ENCODE measurements at regions not wholly inside any gene's neighbourhood (a gene's known extent, or its start where the extent isn't known, plus 50 kb on each side); places are given as distances from the start of the nearest gene placed in this dataset.
"Not testable (repeated sequence)": the region's sequence is repeated elsewhere in the genome, so short reads cannot be mapped to it uniquely, and the experiment has no call there.

DNA sequence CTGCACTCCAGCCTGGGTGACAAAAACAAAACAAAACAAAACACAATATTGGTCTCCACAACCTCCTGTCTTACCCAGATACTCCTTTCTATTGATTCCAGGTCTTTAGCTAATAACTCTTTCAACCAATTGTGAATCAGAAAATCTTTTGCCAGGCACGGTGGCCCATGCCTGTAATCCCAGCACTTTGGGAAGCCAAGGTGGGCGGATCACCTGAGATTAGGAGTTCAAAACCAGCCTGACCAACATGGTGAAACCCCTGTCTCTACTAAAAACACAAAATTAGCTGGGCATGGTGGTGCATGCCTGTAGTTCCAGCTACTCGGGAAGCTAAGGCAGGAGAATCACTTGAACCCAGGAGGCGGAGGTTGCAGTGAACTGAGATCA, 88.5 kb upstream of the METTL9 start:
- H3K4me1 ChIP-seq (ENCODE audit: control insufficient read depth in 1 of 2, insufficient read depth in 2 of 2, low read depth in 1 of 2, low read length in 1 of 2), result peaks cover 31 to 55% of the 10 kb centered on the region in 2 experiments; a peak in 3 of 4 replicates
- H3K27me3 ChIP-seq (ENCODE audit: insufficient read depth); H3K9me3 ChIP-seq; H3K9ac ChIP-seq; H3K9me2 ChIP-seq; H3F3A ChIP-seq (replicated peaks; ENCODE audit: insufficient read depth); DNase-seq; H3K4me2 ChIP-seq; H2AFZ ChIP-seq (ENCODE audit: low read depth); H3K36me3 ChIP-seq (replicated peaks in 1 of 2; ENCODE audit: control insufficient read depth in 1 of 2, insufficient read depth in 2 of 2, low read length in 1 of 2); H3K4me3 ChIP-seq (ENCODE audit: low read depth in 2 of 2, low read length in 1 of 2); POLR2A ChIA-PET: not testable (repeated sequence)
- H3K27ac ChIP-seq (ENCODE audit: low read depth in 2 of 2, low read length in 1 of 2), result peak overlapping the region in 1 of 2 experiments; percentile 47; a peak in 1 of 4 replicates
- WGBS (ENCODE audit: low lambda C conversion rate), result 94% methylated on average over 4 of the region's 4 CpGs
- CTCF ChIA-PET, result interaction anchor here (0.8 kb wide), 1 partner anchor 16 kb away, joined by 4 read pairs; no protein-coding TSS in a partner anchor
- peaks cover 99% of the 10 kb centered on the region for H3K79me2 ChIP-seq (ENCODE audit: insufficient read depth)
- peaks cover 100% of the 10 kb centered on the region for H4K20me1 ChIP-seq (ENCODE audit: insufficient read depth)

DNA sequence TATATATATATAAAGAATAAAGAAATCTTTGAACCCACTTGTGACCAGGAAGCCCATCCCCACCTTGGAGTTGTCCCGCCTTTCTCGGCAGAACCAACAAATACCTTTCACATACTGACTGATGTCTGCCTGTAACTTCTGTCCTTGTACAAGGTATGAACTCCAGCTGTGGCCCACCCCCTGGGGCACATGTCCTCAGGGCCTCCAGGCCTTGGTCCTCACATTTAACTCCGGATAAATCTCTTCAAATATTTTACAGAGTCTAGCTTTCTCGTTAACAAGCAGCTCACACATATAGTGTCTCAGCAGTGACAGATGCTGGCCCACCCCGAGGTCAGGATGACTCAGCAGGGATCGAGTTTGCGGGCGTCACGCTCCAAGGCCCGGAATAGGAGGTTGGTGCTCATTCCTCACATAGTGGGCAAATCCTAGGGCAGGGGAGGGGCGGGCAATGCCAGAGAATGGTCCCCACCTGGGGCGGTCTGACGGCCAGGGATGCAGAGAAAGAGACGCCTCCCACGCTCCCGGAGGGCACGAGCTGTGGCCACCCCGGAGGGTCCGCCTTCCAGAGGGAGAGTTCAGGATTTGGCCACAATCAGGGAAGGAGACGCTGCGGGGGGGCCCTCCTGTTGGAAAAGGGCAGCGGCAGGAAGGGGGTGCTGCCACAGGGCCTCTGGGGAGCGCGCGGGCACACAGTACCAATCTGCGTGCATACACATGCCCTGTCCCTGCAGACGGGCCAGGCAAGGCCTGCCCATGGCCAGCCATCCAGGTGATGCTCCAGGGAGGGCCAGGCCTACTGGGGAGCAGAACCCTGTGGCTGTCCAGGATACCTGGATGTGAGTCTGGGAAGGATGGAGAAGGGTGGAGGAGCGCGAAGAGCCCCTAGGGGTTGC, 87.8 kb upstream of the METTL9 start:
- H3K79me2 ChIP-seq (ENCODE audit: insufficient read depth), result peaks cover 99% of the 10 kb centered on the region
- H3K4me3 ChIP-seq (ENCODE audit: low read depth in 2 of 2, low read length in 1 of 2); H2AFZ ChIP-seq (ENCODE audit: low read depth); H3K9me2 ChIP-seq; H3K9me3 ChIP-seq; CTCF ChIA-PET; H3K36me3 ChIP-seq (replicated peaks in 1 of 2; ENCODE audit: control insufficient read depth in 1 of 2, insufficient read depth in 2 of 2, low read length in 1 of 2); H3K9ac ChIP-seq; H3F3A ChIP-seq (replicated peaks; ENCODE audit: insufficient read depth); POLR2A ChIA-PET; H3K27me3 ChIP-seq (ENCODE audit: insufficient read depth): not testable (repeated sequence)
- H4K20me1 ChIP-seq (ENCODE audit: insufficient read depth), result peaks cover 99% of the 10 kb centered on the region
- peak; percentile 57; the same call in 1 of the 2 replicates for TF ChIP-seq FOSL2 (IDR thresholded peaks at IDR 0.05; ENCODE audit: borderline replicate concordance, low read depth)
- TF ChIP-seq, protein P1, sequence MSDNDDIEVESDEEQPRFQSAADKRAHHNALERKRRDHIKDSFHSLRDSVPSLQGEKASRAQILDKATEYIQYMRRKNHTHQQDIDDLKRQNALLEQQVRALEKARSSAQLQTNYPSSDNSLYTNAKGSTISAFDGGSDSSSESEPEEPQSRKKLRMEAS (IDR thresholded peaks at IDR 0.05; ENCODE audit: low read depth), result 0 out of 2 replicates have a peak, but pooled peaks have one; percentile 15
- DNase-seq, result peak; percentile 14
- H3K4me1 ChIP-seq (ENCODE audit: control insufficient read depth in 1 of 2, insufficient read depth in 2 of 2, low read depth in 1 of 2, low read length in 1 of 2), result peaks cover 31 to 55% of the 10 kb centered on the region in 2 experiments; a peak in 3 of 4 replicates
- H3K4me2 ChIP-seq, result peak overlapping the region; percentile 73
- WGBS (ENCODE audit: low lambda C conversion rate), result 61% methylated on average over 29 of the region's 29 CpGs
- H3K27ac ChIP-seq (ENCODE audit: low read depth in 2 of 2, low read length in 1 of 2), result peak overlapping the region; percentile 41 to 47; a peak in 3 of 4 replicates

DNA sequence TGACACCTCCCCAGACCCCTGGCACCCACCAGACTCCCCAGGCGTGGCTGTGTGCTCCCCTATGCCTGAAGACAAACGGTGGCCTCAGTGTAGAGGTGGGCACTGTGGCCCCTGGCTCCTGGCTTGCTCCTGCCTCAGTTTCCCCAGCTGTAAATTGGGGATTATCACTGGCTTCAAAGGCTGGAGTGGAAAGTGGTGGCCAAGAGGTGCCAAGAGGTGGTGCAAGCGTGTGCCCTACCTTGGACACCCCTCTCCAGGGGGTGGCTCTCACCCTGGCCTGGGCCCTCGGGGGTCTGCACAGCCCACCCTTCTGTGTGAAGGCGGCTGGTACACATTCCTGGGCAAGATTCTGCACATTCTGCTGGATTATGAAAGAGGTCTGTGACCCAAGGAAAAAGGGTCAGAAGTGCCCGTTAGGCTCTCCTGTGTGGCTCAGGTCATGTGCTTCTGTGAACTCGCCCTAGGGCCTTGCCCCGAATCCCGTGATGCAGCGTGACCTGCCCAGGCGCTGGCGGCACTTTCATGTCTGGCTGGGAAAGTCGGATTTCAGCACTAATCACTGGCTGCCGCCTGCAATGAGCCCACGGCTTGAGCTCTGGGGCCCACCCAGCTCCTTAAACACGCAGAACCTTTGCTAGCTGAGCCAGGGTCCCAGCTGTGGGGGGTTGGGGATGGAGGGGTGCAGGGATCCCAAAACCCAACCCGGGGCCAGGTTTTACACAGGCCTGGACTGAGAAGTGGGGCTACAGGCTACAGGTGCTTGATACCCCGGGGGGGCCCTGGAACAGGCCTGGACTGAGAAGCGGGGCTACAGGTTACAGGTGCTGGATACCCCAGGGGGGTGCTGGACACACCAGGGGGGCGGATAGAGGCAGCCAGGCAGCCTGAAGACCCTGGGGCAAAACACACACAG, 86.8 kb upstream of the METTL9 start:
- Histone ChIP-seq H3K4me2 (peak overlapping the region; percentile 73), H3K4me1 (ENCODE audit: control insufficient read depth in 1 of 2, insufficient read depth in 2 of 2, low read depth in 1 of 2, low read length in 1 of 2) (peaks cover 35 to 50% of the 10 kb centered on the region in 2 experiments; a peak in 3 of 4 replicates), H3K79me2 (ENCODE audit: insufficient read depth) (peaks cover 100% of the 10 kb centered on the region), H3K27ac (ENCODE audit: low read depth in 2 of 2, low read length in 1 of 2) (peak overlapping the region; percentile 18 to 47; a peak in 2 of 4 replicates), H4K20me1 (ENCODE audit: insufficient read depth) (peaks cover 99% of the 10 kb centered on the region)
- H2AFZ ChIP-seq (ENCODE audit: low read depth); H3K36me3 ChIP-seq (replicated peaks in 1 of 2; ENCODE audit: control insufficient read depth in 1 of 2, insufficient read depth in 2 of 2, low read length in 1 of 2); H3K9ac ChIP-seq; H3K27me3 ChIP-seq (ENCODE audit: insufficient read depth); H3K9me3 ChIP-seq; H3F3A ChIP-seq (replicated peaks; ENCODE audit: insufficient read depth); H3K9me2 ChIP-seq; CTCF ChIA-PET; POLR2A ChIA-PET; H3K4me3 ChIP-seq (ENCODE audit: low read depth in 2 of 2, low read length in 1 of 2): not testable (repeated sequence)
- peak; percentile 17 for DNase-seq
- WGBS (ENCODE audit: low lambda C conversion rate), result 87% methylated on average over 17 of the region's 20 CpGs

DNA sequence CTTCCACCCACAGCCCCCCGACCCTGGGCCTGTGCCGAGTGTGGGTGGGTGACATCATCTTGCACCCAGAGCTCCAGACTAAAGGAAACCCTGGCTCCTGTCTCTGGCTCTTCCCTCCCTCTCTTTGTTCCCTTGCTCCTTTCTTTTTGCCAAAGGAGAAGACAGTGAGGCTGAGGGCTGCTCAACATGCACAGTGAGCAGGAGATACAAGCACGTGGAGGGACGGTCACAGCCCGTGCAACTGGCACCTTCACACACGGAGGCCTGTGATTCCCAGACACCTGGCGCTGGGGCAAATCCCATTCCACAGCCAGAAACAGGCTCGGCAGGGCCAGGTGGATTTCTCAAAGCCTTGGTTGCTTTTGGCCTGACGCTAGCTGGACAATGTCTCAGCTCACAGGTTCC, 86.0 kb upstream of the METTL9 start:
- H3K9ac ChIP-seq; H3K4me2 ChIP-seq; H3K9me2 ChIP-seq; H3K36me3 ChIP-seq (replicated peaks in 1 of 2; ENCODE audit: control insufficient read depth in 1 of 2, insufficient read depth in 2 of 2, low read length in 1 of 2); DNase-seq; H2AFZ ChIP-seq (ENCODE audit: low read depth); POLR2A ChIA-PET; CTCF ChIA-PET; H3F3A ChIP-seq (replicated peaks; ENCODE audit: insufficient read depth); H3K27me3 ChIP-seq (ENCODE audit: insufficient read depth); H3K9me3 ChIP-seq; H3K4me3 ChIP-seq (ENCODE audit: low read depth in 2 of 2, low read length in 1 of 2): not testable (repeated sequence)
- Histone ChIP-seq H4K20me1 (ENCODE audit: insufficient read depth) (peaks cover 97% of the 10 kb centered on the region), H3K27ac (ENCODE audit: low read depth in 2 of 2, low read length in 1 of 2) (peak overlapping the region in 1 of 2 experiments; percentile 1; a peak in 1 of 4 replicates), H3K79me2 (ENCODE audit: insufficient read depth) (peaks cover 99% of the 10 kb centered on the region), H3K4me1 (ENCODE audit: control insufficient read depth in 1 of 2, insufficient read depth in 2 of 2, low read depth in 1 of 2, low read length in 1 of 2) (peaks cover 35 to 53% of the 10 kb centered on the region in 2 experiments; a peak in 3 of 4 replicates)
- WGBS (ENCODE audit: low lambda C conversion rate), result 85% methylated on average over 7 of the region's 9 CpGs

Measured in SK-N-SH (cell line).